HG03521 (cell line): ENCODE measurements at regions not wholly inside any gene's neighbourhood (a gene's known extent, or its start where the extent isn't known, plus 50 kb on each side); places are given as distances from the start of the nearest gene placed in this dataset.

Experiments used
- ATAC-seq: cut with Tn5 transposase; IDR thresholded peaks from one replicate; pipeline ENCODE4 v1.9.1; 2021; ENCODE audit warnings: mild to moderate bottlenecking, moderate library complexity; ENCODE audit not compliant: unreplicated experiment

DNA sequence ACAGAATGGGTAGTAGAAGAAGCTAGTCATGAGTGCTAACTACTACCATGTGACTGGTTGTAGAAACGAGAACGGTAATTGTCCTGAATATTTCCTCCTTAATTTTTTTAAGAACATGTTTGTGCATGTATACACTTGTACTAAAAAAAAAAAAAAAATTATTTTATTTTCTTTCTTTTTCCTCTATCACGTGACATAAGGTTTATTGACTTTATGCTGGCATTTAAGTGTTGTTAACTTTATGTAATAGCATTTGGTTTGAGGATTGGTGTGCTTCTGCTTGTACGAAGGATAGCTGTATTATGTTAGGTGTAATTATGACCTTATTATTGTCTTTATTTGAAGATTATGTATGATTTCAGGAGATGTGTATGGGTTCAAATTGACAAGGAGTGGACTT, 349.1 kb upstream of the PTPRD start:
- no peak for ATAC-seq

DNA sequence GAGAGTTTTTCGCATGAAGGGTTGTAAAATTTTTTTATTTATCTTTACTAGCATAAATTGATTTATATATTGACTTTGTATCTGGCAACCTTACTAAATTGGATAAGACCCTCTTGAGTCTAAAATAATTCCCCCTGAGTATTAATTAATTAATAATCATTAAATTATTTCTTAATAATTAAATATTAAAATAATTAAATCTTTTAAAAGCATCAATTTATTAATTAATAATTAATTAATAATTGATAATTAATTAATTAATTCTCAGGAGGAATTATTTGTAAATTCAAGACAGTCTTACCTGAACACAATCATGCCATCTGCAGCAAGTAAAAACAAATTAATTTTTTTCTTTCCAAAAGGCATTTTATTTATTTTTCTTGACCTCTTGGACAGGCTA, 370.4 kb upstream of the PTPRD start:
- ATAC-seq = no peak

DNA sequence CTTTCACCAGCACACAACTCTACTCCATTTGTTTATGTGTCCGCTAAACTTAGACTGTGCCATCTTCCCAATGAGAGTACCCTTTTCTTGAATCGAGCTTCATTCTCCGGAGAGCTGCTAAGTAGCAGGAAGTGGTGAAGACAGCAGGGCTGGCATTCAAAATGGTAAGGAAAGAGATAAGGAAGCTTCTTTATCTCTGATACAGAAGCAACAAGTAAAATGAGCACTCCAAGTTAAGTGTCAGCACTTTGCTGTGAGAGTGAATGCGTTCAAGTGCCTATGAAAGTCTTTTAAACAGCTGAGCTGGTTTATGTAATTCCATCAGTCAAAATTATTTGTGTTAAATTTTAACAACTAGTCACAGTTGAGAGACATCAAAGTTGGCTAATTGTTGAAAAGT, 386.8 kb upstream of the PTPRD start:
- ATAC-seq = no peak

DNA sequence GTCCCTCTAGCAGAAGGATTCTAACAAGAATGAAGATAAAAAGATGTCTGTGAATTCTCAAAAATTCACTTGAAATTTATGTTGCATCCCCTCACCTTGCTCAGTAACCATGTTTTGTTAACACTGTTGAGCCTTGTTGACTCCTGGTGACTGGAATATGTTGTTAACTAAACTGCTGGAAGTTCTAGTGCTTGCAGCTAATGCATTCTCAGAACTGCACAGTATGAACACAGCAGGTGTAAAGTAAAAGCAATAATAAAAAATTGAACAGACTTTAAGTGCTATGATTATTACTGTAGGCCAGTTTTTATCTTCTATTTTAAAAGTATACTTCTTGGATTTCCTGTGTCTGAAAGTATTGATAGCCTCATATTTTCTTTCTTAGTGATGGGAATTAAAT, 388.7 kb upstream of the PTPRD start:
- ATAC-seq = no peak

DNA sequence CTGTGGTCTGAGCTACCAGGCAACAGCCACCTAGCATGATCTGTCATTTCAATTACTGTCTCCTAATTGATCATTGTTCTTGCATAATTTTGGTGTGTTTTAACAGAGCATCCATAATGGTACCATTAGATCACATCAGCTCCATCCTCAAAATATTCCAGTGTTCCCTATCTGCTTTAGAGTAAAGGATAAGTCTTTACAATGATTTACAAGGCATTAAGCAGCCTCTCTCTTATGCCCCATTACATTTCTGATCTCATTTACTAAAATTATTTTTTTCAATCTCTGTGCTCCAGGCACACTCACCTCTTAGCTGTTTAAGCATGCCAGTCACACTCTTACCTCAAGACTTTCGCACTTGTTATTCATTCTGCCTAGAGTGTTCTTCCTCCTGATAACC, 389.9 kb upstream of the PTPRD start:
- no peak for ATAC-seq

DNA sequence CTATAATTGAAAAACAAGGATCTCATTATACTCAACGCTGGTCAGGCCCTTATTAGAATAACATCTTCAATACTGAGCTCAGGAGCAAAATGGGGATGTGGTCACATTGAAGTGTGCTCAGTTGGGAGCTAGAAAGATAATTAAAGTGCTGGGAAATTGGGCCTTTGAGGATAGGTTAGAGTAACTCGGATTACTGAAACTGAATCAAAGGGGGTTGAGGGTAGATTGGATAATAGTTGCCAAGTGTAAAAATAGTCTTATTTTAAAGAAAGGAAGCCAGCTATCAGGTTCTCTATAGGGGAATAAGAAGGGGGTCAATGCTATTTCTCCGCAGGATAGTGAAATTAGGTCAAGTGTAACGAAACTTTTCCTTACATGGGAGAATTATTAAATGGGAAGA, 391.0 kb upstream of the PTPRD start:
- ATAC-seq = no peak

DNA sequence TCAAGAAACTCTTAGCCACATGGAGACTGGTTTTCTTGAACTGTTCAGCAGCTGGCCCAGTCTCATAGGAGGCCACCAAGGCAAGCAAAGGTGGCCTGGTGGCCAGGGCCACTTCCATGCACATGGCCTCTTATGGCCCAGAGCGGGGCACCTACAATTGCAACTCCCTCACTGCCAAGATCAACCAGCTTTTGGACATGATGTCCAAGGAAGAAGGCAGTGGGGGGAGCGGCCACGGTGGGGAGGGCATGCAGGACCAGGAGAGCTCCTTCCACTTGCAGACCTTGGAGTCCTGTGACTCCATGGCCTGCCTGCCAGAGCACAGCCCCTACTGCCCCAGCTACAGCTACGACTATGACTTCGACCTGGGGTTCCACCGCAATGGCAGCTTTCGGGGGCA, 398.9 kb upstream of the PTPRD start:
- ATAC-seq = no peak

DNA sequence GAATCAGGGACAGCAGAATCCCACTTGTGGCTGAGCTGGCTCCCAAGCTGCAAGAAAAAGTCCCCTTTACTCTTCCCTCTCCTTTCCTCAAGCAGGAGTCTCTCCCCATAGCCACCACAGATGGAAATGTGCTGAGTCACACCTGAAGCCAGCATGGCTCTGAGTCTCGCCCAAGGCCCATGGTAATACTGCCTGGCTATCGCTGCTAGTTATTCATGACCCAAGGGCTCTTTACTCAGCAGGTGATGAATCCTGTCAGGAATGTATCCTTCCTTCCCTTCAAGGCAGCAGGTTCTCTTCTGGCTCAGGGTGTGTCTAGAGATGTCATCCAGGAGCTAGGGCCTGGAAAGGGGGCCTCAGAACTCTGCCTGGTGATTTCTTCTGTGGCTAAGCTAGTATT, 403.3 kb upstream of the PTPRD start:
- no peak for ATAC-seq

DNA sequence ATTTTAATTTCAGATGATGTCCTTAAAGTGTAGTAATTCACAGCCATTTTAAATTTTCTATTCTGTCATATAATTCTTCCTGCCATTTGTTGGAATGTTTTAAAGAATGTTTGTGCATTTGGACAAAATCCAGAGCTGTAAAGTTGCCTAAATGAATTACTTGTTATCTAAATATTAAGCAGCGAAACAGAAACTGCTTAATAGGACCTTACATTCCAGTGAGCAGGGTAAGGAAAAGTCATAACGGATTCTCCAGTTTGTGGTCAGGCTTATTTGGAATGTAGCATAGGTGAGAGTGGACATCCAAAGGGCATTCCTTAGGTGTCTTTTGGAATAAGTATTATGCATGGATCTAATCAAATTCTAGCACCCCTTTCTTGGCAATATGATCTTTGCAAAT, 410.4 kb upstream of the PTPRD start:
- no peak for ATAC-seq

DNA sequence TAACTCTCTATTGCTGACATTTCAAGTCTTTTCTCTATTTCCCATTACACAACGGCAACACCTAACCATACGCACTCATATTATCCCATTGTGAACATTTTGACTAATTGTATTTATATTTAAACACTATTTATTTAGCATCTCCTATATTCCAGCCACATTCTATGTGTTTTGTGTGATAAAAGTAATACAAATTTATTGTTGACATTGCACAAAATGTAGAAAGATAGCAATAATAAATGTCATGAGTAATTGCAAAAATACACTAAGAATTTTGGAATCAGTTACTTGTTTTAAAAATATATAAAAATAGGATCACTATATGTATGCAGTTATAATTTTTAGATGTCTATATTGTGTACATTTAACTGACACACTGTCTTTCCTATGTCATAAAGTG, 413.0 kb upstream of the PTPRD start:
- no peak for ATAC-seq

DNA sequence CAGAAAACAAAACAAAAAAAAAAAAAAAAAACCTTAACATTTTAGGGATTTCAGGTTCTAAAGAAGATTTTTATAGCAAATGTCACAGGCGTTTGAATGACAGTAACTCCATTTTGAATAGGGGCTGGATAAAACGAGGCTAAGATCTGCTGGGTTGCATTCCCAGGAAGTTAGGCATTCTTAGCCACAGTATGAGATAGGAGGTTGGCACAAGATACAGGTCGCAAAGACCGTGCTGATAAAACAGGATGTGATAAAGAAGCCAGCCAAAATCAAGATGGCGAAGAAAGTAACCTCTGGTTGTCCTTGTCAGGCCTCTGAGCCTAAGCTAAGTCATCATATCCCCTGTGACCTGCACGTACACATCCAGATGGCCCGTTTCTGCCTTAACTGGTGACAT, 425.6 kb upstream of the PTPRD start:
- no peak for ATAC-seq

DNA sequence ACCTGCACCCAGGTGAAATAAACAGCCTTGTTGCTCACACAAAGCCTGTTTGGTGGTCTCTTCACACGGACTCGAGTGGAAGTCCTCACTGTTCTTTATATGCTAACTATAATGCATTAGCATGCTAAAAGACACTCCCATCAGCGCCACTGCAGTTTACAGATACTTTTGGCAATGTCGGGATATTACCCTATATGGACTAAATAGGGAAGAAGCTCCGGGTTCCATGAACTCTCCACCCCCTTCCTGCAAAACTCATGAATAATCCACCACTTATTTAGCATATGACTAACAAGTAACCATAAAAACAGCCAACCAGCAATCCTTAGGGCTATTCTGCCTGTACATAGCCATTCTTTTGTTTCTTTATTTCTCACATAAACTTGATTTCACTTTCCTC, 426.2 kb upstream of the PTPRD start:
- ATAC-seq = no peak

DNA sequence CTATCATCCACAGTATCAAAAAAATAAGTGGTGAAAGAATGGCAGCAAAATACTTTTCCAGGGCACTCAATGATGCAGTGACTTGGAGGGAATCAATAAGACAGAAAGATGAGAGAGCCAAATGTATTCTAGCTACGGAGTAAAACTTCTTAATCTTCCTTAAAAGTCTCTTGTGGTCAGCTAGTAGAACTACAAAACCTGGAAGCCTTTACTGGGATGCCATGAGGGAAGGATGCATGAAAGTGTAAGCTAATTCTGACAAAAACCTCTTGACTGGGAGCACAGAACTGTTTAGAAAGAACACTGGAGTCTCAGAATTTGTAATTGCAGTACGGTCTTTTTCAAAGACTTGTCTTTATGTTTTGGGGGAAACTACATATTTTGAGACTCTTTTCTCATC, 432.8 kb upstream of the PTPRD start:
- ATAC-seq = no peak

DNA sequence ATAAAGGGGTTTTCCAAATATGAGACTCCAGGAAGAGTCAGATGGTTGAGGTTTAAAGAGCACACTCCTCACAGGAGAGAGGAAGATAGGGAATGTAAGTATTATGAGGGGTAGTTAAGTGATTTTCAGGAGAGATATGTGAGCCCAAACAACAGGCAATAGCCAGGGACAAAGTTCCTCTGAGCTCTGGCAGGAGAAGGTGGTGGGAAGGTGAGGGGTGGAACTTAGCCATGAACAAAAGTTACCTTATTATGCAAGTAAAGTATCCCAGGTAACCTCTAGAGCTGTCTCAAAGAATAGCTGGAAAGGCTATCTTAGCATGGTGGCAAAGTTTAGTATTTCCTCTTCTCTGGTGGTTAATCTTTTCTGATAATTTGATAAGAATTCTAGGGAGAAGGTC, 450.5 kb upstream of the PTPRD start:
- ATAC-seq = no peak

DNA sequence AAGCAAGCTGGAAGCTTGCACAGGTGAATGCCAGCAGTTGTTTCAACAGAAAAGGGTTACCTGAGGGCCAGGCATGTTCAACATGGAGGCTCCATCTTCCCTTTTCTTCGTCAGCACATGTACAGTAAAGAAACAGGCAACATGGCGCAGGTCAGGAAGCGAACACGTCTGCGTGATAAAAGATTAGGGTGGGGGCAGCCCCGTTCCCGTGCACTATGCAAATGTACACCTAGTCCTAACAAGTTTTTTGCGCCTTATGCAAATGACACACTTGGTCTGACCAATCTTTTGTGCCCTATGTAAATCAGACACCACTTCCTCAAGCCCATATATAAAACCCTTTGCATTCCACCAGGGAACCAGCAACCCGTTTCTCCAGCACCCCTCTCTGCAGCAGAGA, 452.1 kb upstream of the PTPRD start:
- ATAC-seq = no peak

DNA sequence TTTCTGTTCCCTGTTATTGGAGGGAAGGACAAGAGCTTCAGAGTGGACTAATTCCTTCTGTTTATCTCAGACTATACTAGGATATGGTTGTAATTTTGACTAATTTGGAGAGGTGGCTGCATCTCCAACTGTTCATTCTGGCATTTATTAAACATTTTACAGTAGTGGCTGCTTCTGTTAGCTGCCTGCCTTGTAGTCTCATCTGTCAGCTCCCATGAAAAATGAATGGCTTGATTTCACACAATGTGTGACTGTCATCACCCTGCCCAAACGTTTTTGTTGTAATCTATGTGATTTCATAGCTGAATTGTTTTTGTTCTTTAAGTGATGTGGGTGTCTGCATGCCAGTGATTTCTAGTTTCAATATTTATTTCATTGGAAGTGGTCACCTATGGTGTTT, 459.4 kb upstream of the PTPRD start:
- no peak for ATAC-seq

DNA sequence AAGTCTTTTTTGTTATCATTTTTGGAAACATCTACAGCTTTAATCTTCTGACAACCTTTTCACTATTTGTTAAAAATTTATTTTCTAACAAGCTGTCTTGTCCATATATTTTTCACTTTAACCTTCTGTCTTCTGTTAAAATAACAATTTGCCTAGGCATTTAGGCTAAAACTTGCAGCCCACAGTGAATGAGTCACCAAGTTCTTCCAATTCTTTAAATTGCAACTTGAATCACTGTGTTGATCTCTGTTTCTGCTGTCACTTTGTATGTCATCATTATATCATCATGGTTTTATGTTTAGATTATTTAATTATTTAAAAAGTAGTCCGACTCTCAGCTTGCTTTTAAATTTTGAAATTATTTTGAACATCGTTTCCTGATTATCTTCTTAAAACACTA, 473.8 kb upstream of the PTPRD start:
- ATAC-seq = no peak

DNA sequence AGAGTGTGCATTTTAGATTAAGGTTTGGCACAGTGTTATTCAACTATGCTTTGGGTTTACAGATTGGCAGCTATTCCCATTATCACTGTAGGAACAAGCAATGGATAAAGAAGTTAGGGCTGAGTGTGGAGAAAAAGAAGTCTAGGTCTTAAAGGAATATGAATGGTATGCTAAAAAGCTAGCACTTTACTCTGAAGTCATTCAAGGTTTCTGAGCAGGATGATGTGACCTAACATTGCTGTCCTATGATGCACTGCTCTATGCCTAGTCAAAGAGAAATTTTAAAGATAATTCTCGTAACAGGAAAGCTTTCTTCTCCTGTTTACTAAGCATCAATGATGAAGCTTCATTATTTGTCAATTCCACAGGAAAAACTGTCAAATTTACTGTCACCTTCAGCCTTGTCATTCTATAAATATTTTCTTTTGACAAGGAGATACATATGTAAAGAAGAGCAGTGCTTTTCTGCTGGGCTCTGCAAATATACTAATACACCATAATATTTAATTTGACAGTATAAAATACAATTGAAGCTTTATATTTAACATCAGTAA, 476.1 kb upstream of the PTPRD start:
- ATAC-seq = no peak

DNA sequence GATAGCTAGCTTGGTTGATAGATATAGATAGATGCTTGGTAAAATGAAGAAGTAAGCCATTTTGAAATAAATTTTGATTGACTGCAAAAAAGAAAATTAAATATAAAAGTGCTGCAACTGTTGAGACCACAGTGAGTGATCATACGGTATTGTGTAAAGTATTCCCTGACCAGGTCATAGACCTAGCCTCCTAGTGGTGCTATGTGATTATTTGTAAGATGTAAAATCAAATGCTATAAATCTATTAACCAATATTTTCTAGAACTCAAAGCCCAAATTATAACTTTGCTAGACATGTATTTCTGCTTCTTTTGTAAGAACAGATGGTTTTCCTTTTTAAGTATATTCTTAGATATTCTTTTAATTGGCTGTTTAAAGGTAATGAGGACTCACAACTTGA, 480.2 kb upstream of the PTPRD start:
- ATAC-seq = no peak

DNA sequence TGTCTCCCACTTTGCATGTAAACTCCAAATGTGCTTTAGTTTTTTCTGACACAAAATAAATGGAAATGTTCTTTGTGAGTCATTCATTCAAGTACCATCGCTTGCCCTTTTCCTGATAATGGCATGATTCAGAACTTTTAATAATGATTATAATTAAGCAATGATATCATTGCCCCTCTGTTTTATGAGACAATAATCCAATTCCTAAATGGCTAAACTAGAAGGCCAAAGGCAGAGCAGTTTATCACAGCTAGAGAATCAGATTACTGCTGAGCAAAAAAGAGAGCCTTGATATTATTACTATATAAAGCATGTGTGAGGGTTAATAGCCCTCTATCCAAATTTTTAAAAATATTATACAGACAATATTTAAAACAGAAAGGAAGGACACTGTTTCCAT, 484.2 kb upstream of the PTPRD start:
- ATAC-seq = no peak

DNA sequence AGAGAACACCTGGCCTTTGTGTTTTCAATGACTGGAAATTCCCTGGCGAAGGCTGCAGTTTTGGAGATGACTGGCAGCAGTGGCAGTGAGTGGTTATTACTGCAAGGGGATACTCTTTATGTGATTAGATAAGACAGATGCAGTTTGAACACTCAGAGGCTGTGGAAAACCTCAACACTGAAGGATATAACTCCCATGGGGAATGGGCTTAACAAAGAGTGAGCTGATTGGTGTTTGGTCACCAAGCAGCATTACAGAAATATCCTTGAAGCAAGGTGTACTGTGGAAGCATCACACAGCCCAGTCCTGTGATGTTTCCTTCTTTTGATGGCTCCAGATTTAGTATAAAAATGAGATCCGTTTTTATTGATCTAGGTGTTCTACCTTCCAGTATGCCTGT, 490.7 kb upstream of the PTPRD start:
- no peak for ATAC-seq

DNA sequence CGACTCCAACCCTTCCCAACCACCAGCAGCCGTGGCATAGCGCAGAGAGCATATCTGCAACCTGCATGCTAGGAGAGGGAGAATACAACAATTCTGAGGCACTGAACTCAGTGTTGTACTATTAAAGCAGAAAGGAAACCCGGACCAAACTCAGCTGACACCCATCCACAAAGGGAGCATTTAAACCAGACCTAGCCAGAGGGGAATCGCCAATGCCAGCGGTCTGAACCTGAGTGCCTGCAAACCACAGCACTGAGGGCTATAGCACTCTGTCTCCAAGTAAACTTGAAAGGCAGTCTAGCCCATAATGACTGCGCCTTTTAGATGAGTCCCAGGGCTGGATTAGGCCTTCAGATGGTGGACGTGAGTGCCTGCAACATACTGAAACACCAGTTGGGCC, 494.4 kb upstream of the PTPRD start:
- no peak for ATAC-seq

DNA sequence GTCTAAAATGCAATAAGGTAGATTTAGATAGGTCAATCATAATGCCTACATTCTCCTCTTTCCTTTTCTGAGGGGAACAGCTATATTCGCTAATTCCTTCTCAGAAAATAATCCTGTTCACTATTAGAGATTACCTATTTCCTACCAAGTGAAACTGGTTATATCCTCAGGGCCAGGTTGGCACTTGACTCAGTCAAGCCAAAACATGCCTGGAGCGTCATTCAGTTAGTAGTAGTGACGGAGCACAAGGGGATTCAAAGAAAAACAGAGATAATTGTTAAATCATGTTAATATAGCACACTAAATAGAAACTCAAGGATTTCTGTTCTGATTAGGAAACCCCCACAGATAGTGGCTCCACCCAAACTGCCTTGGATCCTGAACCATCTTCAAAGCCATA, 515.4 kb upstream of the PTPRD start:
- no peak for ATAC-seq

DNA sequence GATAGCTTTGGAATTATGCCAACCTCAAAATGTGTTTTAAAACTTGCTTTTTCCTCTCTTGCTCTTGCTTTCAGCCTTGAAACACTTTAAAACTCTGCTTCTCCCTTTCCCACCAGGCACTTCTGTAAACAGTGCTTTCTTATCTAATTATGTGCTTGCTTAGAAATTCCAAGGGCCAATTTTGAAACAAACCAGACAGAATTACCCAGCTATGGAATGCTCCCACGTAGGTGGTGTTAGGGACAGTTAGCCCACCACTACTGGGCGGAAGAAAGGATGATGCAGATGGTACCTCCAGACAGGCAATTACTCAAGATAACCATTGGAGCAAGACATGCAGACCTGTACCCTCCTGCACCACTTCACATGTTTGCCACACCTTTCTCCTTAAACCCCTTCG, 523.0 kb upstream of the PTPRD start:
- ATAC-seq = no peak
